H1 (cell line): ENCODE measurements at regions not wholly inside any gene's neighbourhood (a gene's known extent, or its start where the extent isn't known, plus 50 kb on each side); places are given as distances from the start of the nearest gene placed in this dataset.

ENCODE experiments used
- CTCF ChIA-PET: fragments of 300-600 bp; sonication (Branson Sonifier 250); formaldehyde crosslinking; loops from one replicate; lab custom pipeline; 2021; ENCODE audit not compliant: partially characterized antibody; lab: Charles Lee
- POLR2A ChIA-PET: fragments of 300-600 bp; sonication (Branson Sonifier 250); formaldehyde crosslinking; loops from one replicate; lab custom pipeline; 2021; ENCODE audit warnings: inconsistent platforms; ENCODE audit not compliant: partially characterized antibody; lab: Charles Lee
- DNase-seq, 2 experiments: peaks; one replicate each; pipeline versions ENCODE4 v3.0.0 to v3.0.0-alpha.2; 2010 to 2022; ENCODE audit warnings: low spot score in 2 of 2, low read depth in 1 of 2, mixed read lengths in 1 of 2
- FAIRE-seq: peaks from 2 replicates; lab custom pipeline; 2011; peaks lifted over from hg19 to GRCh38; lab: Jason Lieb, UNC
- H2AFZ ChIP-seq: 2 replicates; pipeline ENCODE4 v1.8.1; 2012; ENCODE audit warnings: low read length, inconsistent platforms
- H2AK5ac ChIP-seq: 2 replicates; pipeline ENCODE4 v1.6.1; 2013; ENCODE audit warnings: low read depth, low read length
- H2BK120ac ChIP-seq: replicated peaks from 2 replicates; pipeline ENCODE3; 2013; ENCODE audit warnings: low read depth, low read length, inconsistent platforms
- H2BK12ac ChIP-seq: 2 replicates; pipeline ENCODE4 v1.6.1; 2013; ENCODE audit warnings: low read depth, low read length
- H2BK15ac ChIP-seq: 2 replicates; pipeline ENCODE4 v1.6.1; 2013; ENCODE audit warnings: low read length
- H2BK20ac ChIP-seq: 2 replicates; pipeline ENCODE4 v1.6.1; 2013; ENCODE audit warnings: low read length
- H2BK5ac ChIP-seq: 2 replicates; pipeline ENCODE4 v1.6.1; 2013; ENCODE audit warnings: low read depth, low read length
- H3K14ac ChIP-seq: 2 replicates; pipeline ENCODE4 v1.6.1; 2013; ENCODE audit warnings: inconsistent platforms; ENCODE audit not compliant: insufficient read length
- H3K18ac ChIP-seq: 2 replicates; pipeline ENCODE4 v1.6.1; 2013; ENCODE audit warnings: low read length; ENCODE audit errors: extremely low read depth
- H3K23ac ChIP-seq: 2 replicates; pipeline ENCODE4 v1.6.1; 2013; ENCODE audit warnings: inconsistent platforms; ENCODE audit not compliant: insufficient read length
- H3K23me2 ChIP-seq: 2 replicates; pipeline ENCODE4 v1.6.1; 2013; ENCODE audit warnings: low read depth, low read length
- H3K27ac ChIP-seq: 2 replicates; pipeline ENCODE4 v1.6.1; 2011; ENCODE audit warnings: low read depth, low read length, inconsistent platforms
- H3K27me3 ChIP-seq, 4 experiments: replicated peaks in 1 of 4; 1 replicate in 1 of 4; 2 replicates in 3 of 4; pipeline versions ENCODE4 v1.6.1 to v1.8.1; 2011 to 2013; ENCODE audit warnings: low read length in 3 of 4, mild to moderate bottlenecking in 3 of 4, inconsistent platforms in 2 of 4, mixed read lengths in 2 of 4, moderate library complexity in 1 of 4; ENCODE audit not compliant: control insufficient read depth in 3 of 4, insufficient read depth in 3 of 4; ENCODE audit errors: extremely low read depth in 1 of 4
- H3K36me3 ChIP-seq, 4 experiments: 2 replicates each; pipeline versions ENCODE4 v1.6.1 to v1.8.1; 2011 to 2013; ENCODE audit warnings: mild to moderate bottlenecking in 4 of 4, low read length in 3 of 4, moderate library complexity in 2 of 4, control low read depth in 1 of 4, inconsistent platforms in 1 of 4; ENCODE audit not compliant: insufficient read depth in 4 of 4, control insufficient read depth in 2 of 4
- H3K4ac ChIP-seq: replicated peaks from 2 replicates; pipeline ENCODE3; 2013; ENCODE audit warnings: low read length, low read depth, mixed read lengths, inconsistent platforms; ENCODE audit not compliant: insufficient read length
- H3K4me1 ChIP-seq, 4 experiments: replicated peaks in 1 of 4; 1 replicate in 1 of 4; 2 replicates in 3 of 4; pipeline versions ENCODE4 v1.6.1 to v1.8.1; 2011 to 2013; ENCODE audit warnings: low read length in 3 of 4, inconsistent platforms in 2 of 4, mixed read lengths in 1 of 4; ENCODE audit not compliant: insufficient read depth in 4 of 4, control insufficient read depth in 3 of 4
- H3K4me2 ChIP-seq, 2 experiments: 2 replicates each; pipeline versions ENCODE4 v1.6.1 to v1.8.1; 2011 to 2013; ENCODE audit warnings: low read depth in 2 of 2, low read length in 2 of 2, control low read depth in 1 of 2, inconsistent platforms in 1 of 2, mild to moderate bottlenecking in 1 of 2; ENCODE audit not compliant: insufficient read depth in 1 of 2
- H3K4me3 ChIP-seq, 4 experiments: fragments of 200-600, 300-600 bp in 1 of 4; sonication (generic), shearing (Covaris generic), sonication (Bioruptor Twin) in 1 of 4; 2 replicates each; pipeline versions ENCODE4 v1.5.1 to v1.8.1; 2011 to 2016; ENCODE audit warnings: low read length in 4 of 4, low read depth in 3 of 4, control low read depth in 2 of 4, inconsistent platforms in 2 of 4, mild to moderate bottlenecking in 2 of 4, mixed read lengths in 1 of 4, moderate library complexity in 1 of 4; ENCODE audit not compliant: insufficient read depth in 2 of 4; ENCODE audit errors: extremely low read depth in 1 of 4
- H3K56ac ChIP-seq: replicated peaks from 2 replicates; pipeline ENCODE3; 2013; ENCODE audit warnings: low read depth, mild to moderate bottlenecking, mixed read lengths, low read length, inconsistent platforms; ENCODE audit not compliant: insufficient read length
- H3K79me1 ChIP-seq: 2 replicates; pipeline ENCODE4 v1.6.1; 2013; ENCODE audit warnings: low read depth, low read length, control low read depth
- H3K79me2 ChIP-seq, 2 experiments: 2 replicates each; pipeline versions ENCODE4 v1.6.1 to v1.8.1; 2012 to 2013; ENCODE audit warnings: low read length in 2 of 2, mild to moderate bottlenecking in 2 of 2, inconsistent platforms in 1 of 2; ENCODE audit not compliant: insufficient read depth in 2 of 2, control insufficient read depth in 1 of 2
- H3K9ac ChIP-seq, 4 experiments: replicated peaks in 1 of 4; 1 replicate in 1 of 4; 2 replicates in 3 of 4; pipeline versions ENCODE4 v1.6.1 to v1.8.1; 2011 to 2013; ENCODE audit warnings: low read depth in 3 of 4, low read length in 3 of 4, control low read depth in 2 of 4, mild to moderate bottlenecking in 2 of 4, moderate library complexity in 2 of 4, inconsistent platforms in 1 of 4; ENCODE audit errors: extremely low read depth in 1 of 4
- H3K9me3 ChIP-seq, 2 experiments: 2 replicates each; pipeline versions ENCODE4 v1.6.1 to v1.8.1; 2012 to 2013; ENCODE audit warnings: mild to moderate bottlenecking in 2 of 2, moderate library complexity in 2 of 2, control low read depth in 1 of 2, inconsistent platforms in 1 of 2, low read depth in 1 of 2, low read length in 1 of 2, mixed read lengths in 1 of 2; ENCODE audit not compliant: insufficient read depth in 2 of 2
- H4K20me1 ChIP-seq, 2 experiments: replicated peaks in 1 of 2; 2 replicates each; pipeline versions ENCODE3 to v1.8.1; 2011 to 2013; ENCODE audit warnings: inconsistent platforms in 2 of 2, low read length in 2 of 2, mild to moderate bottlenecking in 1 of 2; ENCODE audit not compliant: insufficient read depth in 2 of 2, control insufficient read depth in 1 of 2
- H4K5ac ChIP-seq: 2 replicates; pipeline ENCODE4 v1.6.1; 2013; ENCODE audit warnings: low read length, low read depth, mixed read lengths, inconsistent platforms; ENCODE audit not compliant: insufficient read length
- H4K8ac ChIP-seq: 2 replicates; pipeline ENCODE4 v1.8.0; 2013; ENCODE audit warnings: mild to moderate bottlenecking, moderate library complexity, low read length, inconsistent platforms; ENCODE audit not compliant: insufficient read depth; ENCODE audit errors: extremely low read depth
- H4K91ac ChIP-seq: replicated peaks from 2 replicates; pipeline ENCODE3; 2013; ENCODE audit warnings: low read length, mixed read lengths, inconsistent platforms; ENCODE audit not compliant: insufficient read length
- BRCA1 ChIP-seq: IDR thresholded peaks from 2 replicates; pipeline ENCODE4 v1.6.1; 2012; ENCODE audit warnings: low read depth, low read length, improper control_type of control experiment
- CEBPB ChIP-seq: IDR thresholded peaks from 2 replicates; pipeline ENCODE4 v1.6.1; 2012; ENCODE audit warnings: low read depth, low read length
- EZH2 ChIP-seq: fragments of 200-600 bp; sonication (generic); IDR thresholded peaks from 2 replicates; pipeline ENCODE4 v1.7.1; 2012; ENCODE audit warnings: low read depth, mild to moderate bottlenecking, moderate library complexity, low read length, inconsistent platforms; ENCODE audit not compliant: severe bottlenecking
- POLR2AphosphoS5 ChIP-seq: IDR thresholded peaks from 2 replicates; pipeline ENCODE4 v1.6.1; 2011; ENCODE audit warnings: low read depth, low read length
- POU5F1 ChIP-seq: IDR thresholded peaks from 2 replicates; pipeline ENCODE4 v1.6.1; 2011; ENCODE audit warnings: low read depth, mild to moderate bottlenecking, low read length, moderate library complexity
- SIN3A ChIP-seq, 2 experiments: IDR thresholded peaks in 1 of 2; conservative IDR thresholded peaks in 1 of 2; 2 replicates each; pipeline ENCODE4 v1.6.1; 2011 to 2012; ENCODE audit warnings: low read length in 2 of 2, improper control_type of control experiment in 1 of 2, low read depth in 1 of 2, mild to moderate bottlenecking in 1 of 2
- SUZ12 ChIP-seq: fragments of 200-600 bp; sonication (generic); IDR thresholded peaks from 2 replicates; pipeline ENCODE4 v1.6.1; 2012; ENCODE audit warnings: mild to moderate bottlenecking, inconsistent platforms, low read length, moderate library complexity, mixed read lengths
- TEAD4 ChIP-seq: IDR thresholded peaks from 2 replicates; pipeline ENCODE4 v1.6.1; 2012; ENCODE audit warnings: low read depth, low read length, inconsistent platforms, mixed read lengths
- ZNF274 ChIP-seq: IDR thresholded peaks from 2 replicates; pipeline ENCODE4 v1.7.0; 2012; ENCODE audit warnings: low read length, borderline replicate concordance; ENCODE audit errors: extremely low read depth
- WGBS, 2 experiments: shearing (Covaris generic) in 1 of 2; methylation state at CpG; one replicate each; pipeline versions ENCODE4 v1.1.6 to v1.1.7; 2013 to 2015; ENCODE audit warnings: low lambda C conversion rate in 2 of 2, mixed read lengths in 2 of 2, inconsistent platforms in 1 of 2, low coverage in 1 of 2, missing lambda C conversion rate in 1 of 2; ENCODE audit not compliant: insufficient replicate concordance in 2 of 2, insufficient coverage in 1 of 2, insufficient read length in 1 of 2; ENCODE audit errors: extremely low coverage in 1 of 2, missing lambda C conversion rate in 1 of 2; 5-methylcytosine and 5-hydroxymethylcytosine counted together

- no peak overlapping the region for H3K27ac ChIP-seq
- no peak overlapping the region for H4K5ac ChIP-seq
- H3K27me3 ChIP-seq, result no peaks in the 10 kb centered on the region
- H3K9ac ChIP-seq, result no peak overlapping the region
- no peak for TF ChIP-seq BRCA1
- no peak for TF ChIP-seq SIN3A (conservative IDR thresholded peaks at IDR 0.05 in 1 of 2, IDR thresholded peaks at IDR 0.05 in 1 of 2; ENCODE audit: low read depth in 1 of 2, low read length in 2 of 2)
- TF ChIP-seq POLR2AphosphoS5, result no peak
- no peak for TF ChIP-seq POU5F1
- TF ChIP-seq EZH2, result no peak
- no peak for TF ChIP-seq TEAD4
- no peak for TF ChIP-seq SUZ12
- no peak for TF ChIP-seq ZNF274
- TF ChIP-seq CEBPB, result no peak
- H2BK120ac ChIP-seq, result no peak overlapping the region
- no peaks in the 10 kb centered on the region for H3K4me1 ChIP-seq
- no peak overlapping the region for H2BK5ac ChIP-seq
- no peaks in the 10 kb centered on the region for H3K23me2 ChIP-seq
- H3K79me1 ChIP-seq, result no peaks in the 10 kb centered on the region
- H4K91ac ChIP-seq, result no peak overlapping the region
- H4K8ac ChIP-seq, result no peak overlapping the region
- H3K9me3 ChIP-seq, result peaks cover 11% of the 10 kb centered on the region in 2 experiments; a peak in 3 of 4 replicates
- H2BK15ac ChIP-seq, result no peak overlapping the region
- no peaks in the 10 kb centered on the region for H4K20me1 ChIP-seq
- H3K18ac ChIP-seq, result no peak overlapping the region
- no peak overlapping the region for H3K56ac ChIP-seq
- ChIA-PET POLR2A (no interaction called here), CTCF (no interaction called here)
- no peaks in the 10 kb centered on the region for H3K79me2 ChIP-seq
- H2AFZ ChIP-seq, result no peak overlapping the region
- no peak overlapping the region for H3K4ac ChIP-seq
- H2BK20ac ChIP-seq, result no peak overlapping the region
- H2AK5ac ChIP-seq, result no peak overlapping the region
- no peak for DNase-seq
- H3K23ac ChIP-seq, result no peak overlapping the region
- no peak overlapping the region for H3K4me3 ChIP-seq
- no peak for FAIRE-seq
- 87% methylated on average over 1 of the region's 1 CpG; no CpG with 5 or more reads in 1 of the 2 experiments for WGBS, 2 experiments
- no peaks in the 10 kb centered on the region for H3K36me3 ChIP-seq
- H3K14ac ChIP-seq, result no peak overlapping the region
- no peak overlapping the region for H2BK12ac ChIP-seq
- no peak overlapping the region for H3K4me2 ChIP-seq
These were observed 183.4 kb upstream of the CNR1 start for GRCh38 chr6:88349511-88349910.
